Activated CD4-positive, alpha-beta T cell treated with anti-CD3 and anti-CD28 coated beads for 48 hours (primary cell): ENCODE measurements at regions not wholly inside any gene's neighbourhood (a gene's known extent, or its start where the extent isn't known, plus 50 kb on each side); places are given as distances from the start of the nearest gene placed in this dataset.

Experiments
- DNase-seq: peaks from one replicate; pipeline ENCODE4 v3.0.0-alpha.2; 2020

DNA sequence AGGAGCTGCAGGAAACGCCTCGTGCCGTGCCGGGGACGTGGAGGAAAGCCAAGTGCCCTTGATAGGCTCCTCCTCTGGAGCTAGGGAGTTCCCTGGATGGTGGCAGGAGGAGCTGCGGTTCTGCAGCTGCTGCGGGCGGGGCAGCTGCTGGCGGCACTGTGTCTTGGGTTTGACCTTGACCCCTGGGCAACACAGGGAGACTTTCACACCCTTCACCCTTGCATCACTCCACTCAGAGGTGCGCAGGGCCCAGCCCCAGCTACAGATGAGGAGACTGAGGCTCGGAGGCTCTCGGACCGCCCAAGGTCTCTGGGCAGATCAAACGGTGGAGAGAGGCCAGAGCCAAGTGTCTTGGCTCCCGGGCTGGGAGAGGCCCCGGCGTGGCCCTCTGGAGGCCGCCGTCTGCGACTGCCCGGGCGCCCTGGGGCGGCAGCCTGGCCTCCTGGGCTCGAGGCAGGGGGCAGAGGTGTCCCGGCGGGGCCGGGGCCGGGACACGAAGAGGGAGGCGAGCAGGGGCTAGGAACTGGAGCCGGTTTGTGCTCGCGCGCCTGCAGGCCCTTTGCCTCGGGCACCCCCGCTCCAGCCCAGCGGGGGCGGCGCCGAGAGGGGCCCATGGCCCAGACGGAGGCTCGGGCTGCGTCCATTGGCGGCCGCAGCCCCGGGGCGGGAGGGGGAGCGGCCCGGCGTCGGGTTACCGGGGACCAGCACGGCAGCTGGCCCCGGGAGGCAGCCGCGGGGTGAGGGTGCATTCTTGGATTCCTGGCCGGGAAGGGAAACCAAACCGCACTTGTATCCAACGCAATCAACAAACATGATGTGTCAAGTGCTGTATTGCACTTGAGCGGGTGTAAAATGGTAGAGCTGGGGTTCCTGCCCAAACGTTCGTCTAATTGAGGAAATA lies 129.6 kb upstream of the SLC1A4 start:
- no peak for DNase-seq

DNA sequence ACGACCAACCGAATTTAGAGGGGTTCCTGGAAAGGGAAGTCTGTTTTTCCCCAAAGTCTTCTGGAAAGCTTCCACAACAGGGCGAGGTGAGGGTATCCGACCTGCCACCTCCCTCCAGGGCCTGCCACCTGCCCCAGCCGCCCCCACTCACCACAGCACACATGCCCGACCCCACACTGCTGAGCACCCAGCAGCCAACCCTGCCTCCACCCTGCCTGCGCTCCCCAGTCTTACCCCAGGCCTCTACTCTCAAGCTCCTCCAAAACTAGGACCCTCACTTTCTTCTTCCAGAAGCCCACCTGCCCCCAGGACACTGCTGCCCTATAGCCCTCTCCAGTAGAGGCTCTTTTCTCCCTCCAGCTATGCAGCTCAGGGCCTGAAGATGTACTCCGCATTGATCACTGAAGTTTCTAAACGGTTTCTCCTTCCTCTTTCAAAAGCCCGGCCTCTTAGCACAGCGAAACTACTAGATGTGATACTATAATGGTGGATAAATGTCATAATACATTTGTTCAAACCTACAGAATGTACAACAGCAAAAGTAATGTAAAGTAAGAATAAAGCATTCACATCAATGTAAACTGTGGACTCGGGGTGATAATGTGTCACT lies 128.8 kb upstream of the SLC1A4 start:
- no peak for DNase-seq

GRCh38 chr2:64860936-64861335 lies 128.3 kb upstream of the SLC1A4 start:
- DNase-seq: no peak

GRCh38 chr2:64861452-64862397 lies 127.5 kb upstream of the SLC1A4 start:
- DNase-seq: no peak

DNA sequence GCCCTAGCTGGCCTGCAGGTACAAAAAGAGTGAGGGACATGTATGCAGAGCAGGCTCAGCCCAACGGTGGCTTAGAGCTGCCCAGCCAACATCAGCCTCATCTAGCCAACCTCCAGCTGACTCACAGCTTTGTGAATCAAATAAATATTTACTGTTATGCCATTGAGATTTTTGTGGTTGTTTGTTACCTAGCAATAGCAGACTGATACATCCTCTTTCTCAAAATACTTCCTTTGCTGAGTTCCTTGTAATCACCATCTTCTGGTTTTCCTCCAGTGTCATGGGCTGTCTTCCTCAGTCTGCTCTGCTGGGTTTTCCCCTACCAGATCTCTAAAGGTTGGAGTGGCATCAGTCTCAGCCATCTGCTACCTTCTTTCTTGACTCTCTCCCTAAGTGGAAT lies 126.6 kb upstream of the SLC1A4 start:
- DNase-seq: no peak

DNA sequence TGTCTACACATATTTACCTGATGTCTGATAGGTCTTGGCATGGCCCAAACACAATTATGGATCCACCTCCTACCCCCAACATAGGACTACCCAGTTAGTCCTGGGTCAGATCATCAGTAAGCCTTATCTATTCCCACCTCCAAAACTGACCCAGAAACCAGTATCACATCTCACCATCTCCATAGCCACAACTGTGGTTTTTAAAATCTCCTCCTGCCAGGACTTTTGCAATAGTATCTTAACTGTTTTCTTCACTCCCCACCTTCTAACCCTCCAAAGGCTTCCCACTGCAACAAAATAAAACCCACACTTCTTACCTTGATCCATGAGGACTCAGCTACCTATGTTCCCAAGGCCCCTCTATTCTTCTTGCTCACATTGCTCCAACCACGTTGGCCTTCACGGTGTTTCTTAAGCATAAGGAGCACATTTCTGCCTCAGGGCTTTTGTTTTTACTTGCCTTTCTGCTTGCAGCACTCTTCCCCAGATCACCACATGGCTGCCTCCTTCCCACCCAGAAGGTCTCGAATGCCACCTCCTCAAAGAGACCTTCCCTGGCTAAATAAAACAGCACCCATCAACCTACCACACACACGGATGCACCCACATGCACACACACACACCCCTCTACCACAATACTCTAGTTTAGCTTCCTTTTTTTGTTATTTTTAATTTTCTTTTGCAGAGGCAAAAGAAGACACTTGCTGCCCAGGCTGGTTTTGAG lies 125.9 kb upstream of the SLC1A4 start:
- DNase-seq: no peak

GRCh38 chr2:64865073-64865830 lies 123.9 kb upstream of the SLC1A4 start:
- DNase-seq: peak; percentile 69

- no peak for DNase-seq
These were observed 123.3 kb upstream of the SLC1A4 start for GRCh38 chr2:64865831-64866345.

DNA sequence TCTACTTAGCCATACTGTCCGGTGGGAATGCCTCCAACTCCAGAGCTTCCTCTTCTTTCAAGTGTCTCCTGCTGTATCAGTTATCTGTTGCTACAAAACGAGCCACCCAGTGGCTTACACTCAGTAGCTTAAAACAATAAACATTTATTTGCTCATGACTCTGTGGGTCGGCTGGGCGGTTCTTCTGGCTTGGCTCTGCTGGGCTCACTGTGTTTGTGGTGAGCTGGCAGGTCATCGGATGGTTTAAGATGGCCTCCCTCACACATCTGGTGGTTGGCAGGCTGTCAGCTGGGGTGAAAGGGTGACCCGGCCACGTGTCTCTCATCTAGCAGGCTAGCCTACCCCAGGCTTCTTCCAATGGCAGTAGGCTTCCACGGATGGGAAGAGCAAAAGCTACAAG lies 122.4 kb upstream of the SLC1A4 start:
- no peak for DNase-seq

DNA sequence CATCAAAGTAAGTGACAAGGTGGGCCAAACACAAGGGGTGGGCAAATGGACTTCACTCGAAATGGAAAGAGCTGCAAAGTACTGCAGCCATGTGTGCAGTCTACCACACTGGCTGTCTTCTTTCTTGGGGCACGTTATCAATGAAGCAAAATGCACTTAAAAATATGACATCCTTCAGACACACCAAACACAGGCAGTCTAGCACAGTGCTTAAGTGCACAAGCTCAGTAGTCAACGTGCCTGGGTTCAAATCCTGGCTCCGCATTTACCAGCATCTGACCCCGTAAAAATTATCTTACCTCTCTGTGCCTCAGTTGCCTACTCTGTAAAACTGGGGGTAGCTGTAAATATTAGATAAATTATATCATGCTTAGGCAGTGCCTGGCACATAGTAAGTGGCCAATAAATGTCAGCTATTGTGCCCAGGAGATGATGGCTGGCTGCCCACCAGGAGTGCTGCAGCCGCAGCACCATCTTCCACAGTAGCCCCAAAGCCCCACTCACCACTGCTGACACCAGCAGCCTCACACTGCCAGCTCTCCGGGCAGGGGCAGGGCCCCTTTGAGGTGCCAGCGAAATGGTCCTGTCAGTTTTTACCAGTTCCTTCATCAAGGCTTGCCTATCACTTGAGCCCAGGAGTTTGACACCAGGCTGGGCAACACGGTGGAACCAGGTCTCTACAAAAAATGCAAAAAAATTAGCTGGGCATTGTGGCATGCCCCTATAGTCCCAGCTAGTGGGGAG lies 121.8 kb upstream of the SLC1A4 start:
- DNase-seq: no peak

DNA sequence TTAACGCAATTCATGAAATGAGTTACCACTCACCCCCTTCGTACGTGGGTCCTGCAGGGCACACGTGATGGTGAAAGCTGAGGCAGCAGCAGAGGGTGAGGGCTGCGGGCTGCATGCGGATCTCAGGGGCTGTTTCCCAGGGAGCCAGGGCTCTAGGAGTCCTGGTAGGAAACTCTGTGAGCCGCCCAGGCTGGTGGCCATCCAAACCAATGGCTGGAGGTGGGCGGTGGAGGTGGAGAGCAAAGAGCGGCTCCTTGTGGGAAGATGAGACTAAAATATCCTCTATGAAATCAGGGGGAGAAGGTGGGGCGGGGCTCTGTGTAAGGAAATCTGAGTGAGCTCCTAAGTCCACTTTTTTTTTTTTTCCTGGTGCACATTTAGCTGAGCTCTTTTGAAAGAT lies 120.1 kb upstream of the SLC1A4 start:
- no peak for DNase-seq

DNA sequence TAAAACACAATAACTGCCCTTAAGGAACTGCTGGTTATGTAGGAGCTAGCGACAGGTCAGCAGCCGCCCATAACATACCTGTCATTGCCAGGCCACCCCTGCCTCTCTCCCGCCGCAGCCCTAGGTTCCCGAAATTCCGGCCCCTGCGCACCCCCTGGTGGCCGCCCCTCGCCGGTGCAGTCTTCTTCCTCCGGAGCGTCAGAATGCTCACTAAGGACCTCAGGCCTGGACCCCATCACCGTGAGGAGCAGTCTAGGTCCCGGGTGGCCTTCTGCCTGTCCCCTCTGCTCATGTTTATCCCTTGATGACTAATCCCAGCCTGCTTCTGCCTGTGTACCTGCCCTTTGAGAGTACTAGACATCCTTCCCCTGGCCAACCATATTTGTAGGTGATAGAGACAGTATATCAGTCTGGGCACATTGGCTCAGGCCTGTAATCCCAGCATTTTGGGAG lies 115.7 kb upstream of the SLC1A4 start:
- peak; percentile 88 for DNase-seq

DNA sequence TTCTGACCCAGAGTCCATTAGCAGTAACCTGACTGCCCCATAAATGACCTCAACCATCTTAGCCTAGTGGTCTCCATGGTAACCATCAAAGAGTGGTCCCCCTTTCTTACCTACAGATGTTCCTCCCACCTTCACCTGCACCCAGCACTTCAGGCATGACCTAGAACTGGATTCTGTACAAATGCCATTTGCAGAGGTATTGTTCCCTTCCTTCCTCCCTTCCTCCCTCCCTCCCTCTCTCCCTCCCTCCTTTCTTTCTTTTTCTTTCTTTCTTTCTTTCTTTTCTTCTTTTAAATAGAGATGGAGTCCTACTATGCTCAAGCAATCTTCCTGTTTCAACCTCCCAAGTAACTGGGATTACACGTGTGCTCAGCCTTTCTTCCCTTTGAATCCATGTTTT lies 114.6 kb upstream of the SLC1A4 start:
- no peak for DNase-seq

DNA sequence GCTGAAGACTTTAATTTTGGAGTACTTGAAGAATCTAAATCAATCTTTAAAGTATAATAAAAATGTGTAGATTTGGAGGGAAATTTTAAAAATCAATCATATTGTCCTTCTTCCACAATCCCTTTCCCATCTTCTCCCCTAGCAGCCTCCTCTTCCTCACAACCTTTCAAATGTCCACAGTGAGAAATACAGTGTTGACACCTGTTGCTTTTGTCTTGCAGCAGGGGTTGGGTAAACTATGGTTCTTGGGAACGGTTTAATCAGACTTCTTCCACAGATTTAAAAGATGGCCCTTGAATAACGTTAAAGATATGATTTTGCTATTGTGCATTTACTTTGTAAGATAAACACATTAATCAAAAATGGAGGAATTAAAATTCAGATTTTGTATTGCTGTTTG lies 113.8 kb upstream of the SLC1A4 start:
- DNase-seq: no peak

- no peak for DNase-seq
These were observed 113.0 kb upstream of the SLC1A4 start for GRCh38 chr2:64876137-64876647.

- no peak for DNase-seq
These were observed 109.5 kb upstream of the SLC1A4 start for GRCh38 chr2:64879745-64880144.

GRCh38 chr2:64880193-64880951 lies 108.8 kb upstream of the SLC1A4 start:
- DNase-seq: no peak

DNA sequence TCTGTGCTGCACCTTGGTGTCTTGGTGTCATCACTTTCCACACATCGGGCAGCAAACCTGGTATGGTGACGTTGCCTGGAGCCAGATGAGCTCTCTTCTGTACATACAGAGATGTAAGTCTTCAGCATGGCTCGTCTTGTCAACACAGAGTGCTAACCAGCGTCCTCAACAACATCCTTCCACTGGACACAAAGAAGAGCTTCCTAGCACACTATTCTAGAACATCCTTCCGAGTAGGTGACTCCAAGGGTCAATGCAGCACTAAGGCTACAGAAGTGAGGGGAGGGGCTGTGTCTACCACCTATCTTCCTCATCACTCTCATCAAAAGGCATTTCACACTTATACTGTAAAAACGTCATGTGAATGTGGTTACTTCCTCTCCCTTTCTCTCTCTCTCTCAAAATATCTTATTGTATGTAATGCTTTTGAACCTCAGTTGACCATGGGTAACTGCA lies 108.1 kb upstream of the SLC1A4 start:
- DNase-seq: no peak

- no peak for DNase-seq
These were observed 101.6 kb upstream of the SLC1A4 start for GRCh38 chr2:64887565-64887964.
